GM21381 (cell line): ENCODE measurements at regions not wholly inside any gene's neighbourhood (a gene's known extent, or its start where the extent isn't known, plus 50 kb on each side); places are given as distances from the start of the nearest gene placed in this dataset.

ENCODE experiments used
- ATAC-seq: cut with Tn5 transposase; IDR thresholded peaks from one replicate; pipeline ENCODE4 v1.9.1; 2021; ENCODE audit warnings: mild to moderate bottlenecking, moderate library complexity; ENCODE audit not compliant: unreplicated experiment

GRCh38 chr5:35282810-35283209, 52.5 kb upstream of the PRLR start:
- ATAC-seq, result no peak

GRCh38 chr5:35281613-35282012, 51.3 kb upstream of the PRLR start:
- ATAC-seq, result no peak
